Activated CD8-positive, alpha-beta T cell treated with anti-CD3 and anti-CD28 coated beads for 36 hours (primary cell): ENCODE measurements at regions not wholly inside any gene's neighbourhood (a gene's known extent, or its start where the extent isn't known, plus 50 kb on each side); places are given as distances from the start of the nearest gene placed in this dataset.

Experiments
- ATAC-seq: fragments of 200-7000 bp; cut with Tn5 transposase; one replicate; pipeline ENCODE4 v1.10.0; 2021; ENCODE audit warnings: mild to moderate bottlenecking, moderate library complexity
- CTCF ChIA-PET: fragments of 350-600 bp; sonication (Branson Sonifier 250); formaldehyde crosslinking; loops from one replicate; lab custom pipeline; 2021; ENCODE audit warnings: antibody characterized with exemption; lab: Charles Lee
- POLR2A ChIA-PET: fragments of 350-600 bp; sonication (Branson Sonifier 250); formaldehyde crosslinking; loops from one replicate; lab custom pipeline; 2021; ENCODE audit warnings: antibody characterized with exemption; lab: Charles Lee
- DNase-seq: peaks from one replicate; pipeline ENCODE4 v3.0.0-alpha.2; 2020
- H3K27ac Mint-ChIP-seq: one replicate; pipeline ENCODE4 v1.8.0; 2021; ENCODE audit warnings: mild to moderate bottlenecking, mixed read lengths
- H3K27me3 Mint-ChIP-seq: one replicate; pipeline ENCODE4 v1.8.0; 2021; ENCODE audit warnings: mixed read lengths
- H3K36me3 Mint-ChIP-seq: one replicate; pipeline ENCODE4 v1.8.0; 2021; ENCODE audit warnings: low read depth, mixed read lengths
- H3K4me1 Mint-ChIP-seq: one replicate; pipeline ENCODE4 v1.8.0; 2021; ENCODE audit warnings: low read depth, mixed read lengths
- H3K4me3 Mint-ChIP-seq: one replicate; pipeline ENCODE4 v1.8.0; 2021; ENCODE audit warnings: mild to moderate bottlenecking, moderate library complexity, mixed read lengths
- H3K9me3 Mint-ChIP-seq: one replicate; pipeline ENCODE4 v1.8.0; 2021; ENCODE audit warnings: mixed read lengths
- CTCF ChIP-seq: fragments of 200-600 bp; IDR thresholded peaks from one replicate; pipeline ENCODE4 v1.8.0; 2022; ENCODE audit warnings: antibody characterized with exemption, mild to moderate bottlenecking
- intact Hi-C: fragments of 100-400 bp; cut with micrococcal nuclease; formaldehyde crosslinking; loops from one replicate; pipeline ENCODE4 v1.10.0; 2022

- TF ChIP-seq CTCF: no peak
- Mint-ChIP-seq H3K27ac (no peak overlapping the region), H3K36me3 (no peaks in the 10 kb centered on the region), H3K9me3 (peaks cover 9% of the 10 kb centered on the region), H3K4me3 (no peak overlapping the region), H3K4me1 (no peaks in the 10 kb centered on the region), H3K27me3 (peaks cover 2% of the 10 kb centered on the region)
- intact Hi-C loops: no loop called here
- POLR2A ChIA-PET: no interaction called here
- DNase-seq (no peak), ATAC-seq (no peak)
- CTCF ChIA-PET: no interaction called here
These were observed 88.9 kb upstream of the SNAP25 start for GRCh38 chr20:10129749-10130148.

GRCh38 chr20:10131732-10132345 is 86.8 kb upstream of the SNAP25 start:
- POLR2A ChIA-PET: no interaction called here
- no peak for TF ChIP-seq CTCF

GRCh38 chr20:10132387-10132786 is 86.2 kb upstream of the SNAP25 start:
- Mint-ChIP-seq H3K4me3 (no peak overlapping the region), H3K9me3 (no peaks in the 10 kb centered on the region), H3K27me3 (peaks cover 7% of the 10 kb centered on the region), H3K4me1 (no peaks in the 10 kb centered on the region), H3K27ac (no peak overlapping the region), H3K36me3 (no peaks in the 10 kb centered on the region)
- DNase-seq: no peak
- ChIA-PET POLR2A (no interaction called here), CTCF (no interaction called here)
- ATAC-seq: no peak
- intact Hi-C loops: no loop called here
- TF ChIP-seq CTCF: no peak

More at GRCh38 chr20:10131732-10132345, 86.8 kb upstream of the SNAP25 start:
- H3K27ac Mint-ChIP-seq: no peak overlapping the region
- H3K4me3 Mint-ChIP-seq: no peak overlapping the region
- CTCF ChIA-PET: no interaction called here
- peaks cover 6% of the 10 kb centered on the region for H3K27me3 Mint-ChIP-seq
- no peaks in the 10 kb centered on the region for H3K9me3 Mint-ChIP-seq
- H3K36me3 Mint-ChIP-seq: no peaks in the 10 kb centered on the region
- no peak for ATAC-seq
- no peaks in the 10 kb centered on the region for H3K4me1 Mint-ChIP-seq
- intact Hi-C loops: no loop called here
- no peak for DNase-seq

GRCh38 chr20:10133532-10133931 is 85.1 kb upstream of the SNAP25 start:
- Mint-ChIP-seq H3K9me3 (no peaks in the 10 kb centered on the region), H3K4me1 (no peaks in the 10 kb centered on the region), H3K36me3 (no peaks in the 10 kb centered on the region), H3K27me3 (peaks cover 8% of the 10 kb centered on the region), H3K27ac (no peak overlapping the region), H3K4me3 (no peak overlapping the region)
- ATAC-seq (no peak), DNase-seq (no peak)
- TF ChIP-seq CTCF: no peak
- intact Hi-C loops: no loop called here
- ChIA-PET CTCF (no interaction called here), POLR2A (no interaction called here)

GRCh38 chr20:10134176-10134575 is 84.5 kb upstream of the SNAP25 start:
- no peaks in the 10 kb centered on the region for H3K9me3 Mint-ChIP-seq
- POLR2A ChIA-PET: no interaction called here
- no peaks in the 10 kb centered on the region for H3K4me1 Mint-ChIP-seq
- intact Hi-C loops: no loop called here
- no peak for ATAC-seq
- TF ChIP-seq CTCF: no peak
- no peak overlapping the region for H3K27ac Mint-ChIP-seq
- no peaks in the 10 kb centered on the region for H3K36me3 Mint-ChIP-seq
- CTCF ChIA-PET: no interaction called here
- no peak for DNase-seq
- peaks cover 9% of the 10 kb centered on the region for H3K27me3 Mint-ChIP-seq
- no peak overlapping the region for H3K4me3 Mint-ChIP-seq
